Liver (tissue), 6 donors: ENCODE measurements at regions not wholly inside any gene's neighbourhood (a gene's known extent, or its start where the extent isn't known, plus 50 kb on each side); places are given as distances from the start of the nearest gene placed in this dataset.
"Not testable (repeated sequence)": the region's sequence is repeated elsewhere in the genome, so short reads cannot be mapped to it uniquely, and the experiment has no call there.

ENCODE experiments used
- DNase-seq: peaks from one replicate; pipeline ENCODE4 v3.0.0-alpha.2; 2017; ENCODE audit warnings: low spot score
- H3K27ac ChIP-seq, 2 donors: one replicate each; pipeline ENCODE4 v1.7.0; 2013; ENCODE audit warnings: inconsistent platforms in 2 of 2, low read length in 2 of 2, control low read depth in 1 of 2, low read depth in 1 of 2, mild to moderate bottlenecking in 1 of 2
- H3K27me3 ChIP-seq, 4 donors: one replicate each; pipeline versions ENCODE4 v1.6.1 to v1.7.0; 2013; ENCODE audit warnings: low read length in 3 of 4, inconsistent platforms in 1 of 4, mild to moderate bottlenecking in 1 of 4, moderate library complexity in 1 of 4; ENCODE audit not compliant: control insufficient read depth in 4 of 4, insufficient read depth in 4 of 4
- H3K36me3 ChIP-seq, 4 donors: one replicate each; pipeline versions ENCODE4 v1.6.1 to v1.7.0; 2013; ENCODE audit warnings: low read length in 3 of 4, mild to moderate bottlenecking in 3 of 4, low read depth in 1 of 4, moderate library complexity in 1 of 4; ENCODE audit not compliant: control insufficient read depth in 4 of 4, insufficient read depth in 3 of 4
- H3K4me1 ChIP-seq, 4 donors: one replicate each; pipeline versions ENCODE4 v1.6.1 to v1.7.0; 2013; ENCODE audit warnings: low read length in 3 of 4, mild to moderate bottlenecking in 3 of 4, moderate library complexity in 1 of 4; ENCODE audit not compliant: control insufficient read depth in 4 of 4, insufficient read depth in 4 of 4
- H3K4me3 ChIP-seq, 3 donors: one replicate each; pipeline versions ENCODE4 v1.6.1 to v1.7.0; 2013; ENCODE audit warnings: low read length in 3 of 3, control low read depth in 1 of 3, low read depth in 1 of 3, mild to moderate bottlenecking in 1 of 3
- H3K9ac ChIP-seq, 2 donors: one replicate each; pipeline ENCODE4 v1.7.0; 2013; ENCODE audit warnings: low read length in 2 of 2, mild to moderate bottlenecking in 2 of 2, moderate library complexity in 2 of 2, control low read depth in 1 of 2, low read depth in 1 of 2
- H3K9me3 ChIP-seq, 4 donors: one replicate each; pipeline versions ENCODE4 v1.6.1 to v1.7.0; 2013; ENCODE audit warnings: low read length in 3 of 4; ENCODE audit not compliant: control insufficient read depth in 4 of 4
- WGBS: extraction: QIAGEN DNeasy Blood & Tissue Kit; methylation state at CpG from one replicate; pipeline ENCODE4 v1.1.7; 2013; 5-methylcytosine and 5-hydroxymethylcytosine counted together
- donor health status: healthy.
- donor health status: healthy.
- donor health status: healthy.

GRCh38 chr9:40222617-40223200, 867.2 kb downstream of the SPATA31A1 start:
- not testable (repeated sequence) for H3K9me3 ChIP-seq, H3K4me3 ChIP-seq, DNase-seq, H3K4me1 ChIP-seq, H3K36me3 ChIP-seq, H3K9ac ChIP-seq, H3K27me3 ChIP-seq, H3K27ac ChIP-seq
- 0% methylated on average over 14 of the region's 43 CpGs for WGBS

GRCh38 chr9:40223353-40223752, 867.9 kb downstream of the SPATA31A1 start:
- H3K9ac ChIP-seq, H3K9me3 ChIP-seq, H3K4me1 ChIP-seq, H3K4me3 ChIP-seq, H3K27ac ChIP-seq, DNase-seq, H3K27me3 ChIP-seq, H3K36me3 ChIP-seq: not testable (repeated sequence)
- WGBS, result 6% methylated on average over 11 of the region's 33 CpGs
